Ascending aorta (tissue), 2 donors: ENCODE measurements at regions not wholly inside any gene's neighbourhood (a gene's known extent, or its start where the extent isn't known, plus 50 kb on each side); places are given as distances from the start of the nearest gene placed in this dataset.
A peak's percentile ranks its signal among the peaks of the same experiment; 100 is the strongest.

Source experiments
- DNase-seq, 2 donors: peaks; one replicate each; pipeline ENCODE4 v3.0.0-alpha.2; 2019; ENCODE audit warnings: low spot score in 2 of 2
- H3K27ac ChIP-seq, 2 donors: fragments of 200-600 bp; sonication (generic); one replicate each; pipeline ENCODE4 v1.5.1; 2016 to 2017; ENCODE audit warnings: mild to moderate bottlenecking in 1 of 2
- H3K27me3 ChIP-seq: fragments of 200-600 bp; sonication (generic); one replicate; pipeline ENCODE4 v1.5.1; 2017
- H3K36me3 ChIP-seq, 2 donors: fragments of 200-600 bp; sonication (generic); one replicate each; pipeline ENCODE4 v1.5.1; 2016
- H3K4me1 ChIP-seq, 2 donors: fragments of 200-600 bp; sonication (generic); one replicate each; pipeline ENCODE4 v1.5.1; 2016 to 2017; ENCODE audit warnings: mild to moderate bottlenecking in 1 of 2
- H3K4me3 ChIP-seq, 2 donors: fragments of 200-600 bp; sonication (generic); one replicate each; pipeline ENCODE4 v1.5.1; 2016 to 2017; ENCODE audit warnings: mild to moderate bottlenecking in 1 of 2
- H3K9me3 ChIP-seq, 2 donors: fragments of 200-600 bp; sonication (generic); one replicate each; pipeline ENCODE4 v1.5.1; 2016
- intact Hi-C: fragments of 100-400 bp; cut with DNase I; formaldehyde crosslinking; loops from one replicate; pipeline ENCODE4 v1.15.1; 2023
- TF ChIP-seq, protein P1 (sequence below), 3 experiments: fragments of 200-600 bp in 2 of 3; fragments of 450-650 bp in 1 of 3; sonication (generic) in 2 of 3; IDR thresholded peaks; one replicate each; pipeline ENCODE4 v1.5.1; 2016 to 2019; ENCODE audit warnings: antibody characterized with exemption in 3 of 3, mild to moderate bottlenecking in 1 of 3, moderate library complexity in 1 of 3

- intact Hi-C loops = no loop called here
- no peaks in the 10 kb centered on the region for H3K9me3 ChIP-seq
- no peak for DNase-seq
- H3K4me1 ChIP-seq = peaks cover 0 to 3% of the 10 kb centered on the region in 2 donors
- H3K27me3 ChIP-seq = no peaks in the 10 kb centered on the region
- H3K36me3 ChIP-seq = no peaks in the 10 kb centered on the region
- peak overlapping the region in 1 of 2 donors; percentile 15 for H3K27ac ChIP-seq
- TF ChIP-seq, protein P1, sequence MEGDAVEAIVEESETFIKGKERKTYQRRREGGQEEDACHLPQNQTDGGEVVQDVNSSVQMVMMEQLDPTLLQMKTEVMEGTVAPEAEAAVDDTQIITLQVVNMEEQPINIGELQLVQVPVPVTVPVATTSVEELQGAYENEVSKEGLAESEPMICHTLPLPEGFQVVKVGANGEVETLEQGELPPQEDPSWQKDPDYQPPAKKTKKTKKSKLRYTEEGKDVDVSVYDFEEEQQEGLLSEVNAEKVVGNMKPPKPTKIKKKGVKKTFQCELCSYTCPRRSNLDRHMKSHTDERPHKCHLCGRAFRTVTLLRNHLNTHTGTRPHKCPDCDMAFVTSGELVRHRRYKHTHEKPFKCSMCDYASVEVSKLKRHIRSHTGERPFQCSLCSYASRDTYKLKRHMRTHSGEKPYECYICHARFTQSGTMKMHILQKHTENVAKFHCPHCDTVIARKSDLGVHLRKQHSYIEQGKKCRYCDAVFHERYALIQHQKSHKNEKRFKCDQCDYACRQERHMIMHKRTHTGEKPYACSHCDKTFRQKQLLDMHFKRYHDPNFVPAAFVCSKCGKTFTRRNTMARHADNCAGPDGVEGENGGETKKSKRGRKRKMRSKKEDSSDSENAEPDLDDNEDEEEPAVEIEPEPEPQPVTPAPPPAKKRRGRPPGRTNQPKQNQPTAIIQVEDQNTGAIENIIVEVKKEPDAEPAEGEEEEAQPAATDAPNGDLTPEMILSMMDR (IDR thresholded peaks at IDR 0.05) = peak in 2 of 3 experiments; percentile 7 to 43
- peak overlapping the region in 1 of 2 donors; percentile 57 for H3K4me3 ChIP-seq
Measured at GRCh38 chr6:168132531-168133167, 53.6 kb upstream of the FRMD1 start.

DNA sequence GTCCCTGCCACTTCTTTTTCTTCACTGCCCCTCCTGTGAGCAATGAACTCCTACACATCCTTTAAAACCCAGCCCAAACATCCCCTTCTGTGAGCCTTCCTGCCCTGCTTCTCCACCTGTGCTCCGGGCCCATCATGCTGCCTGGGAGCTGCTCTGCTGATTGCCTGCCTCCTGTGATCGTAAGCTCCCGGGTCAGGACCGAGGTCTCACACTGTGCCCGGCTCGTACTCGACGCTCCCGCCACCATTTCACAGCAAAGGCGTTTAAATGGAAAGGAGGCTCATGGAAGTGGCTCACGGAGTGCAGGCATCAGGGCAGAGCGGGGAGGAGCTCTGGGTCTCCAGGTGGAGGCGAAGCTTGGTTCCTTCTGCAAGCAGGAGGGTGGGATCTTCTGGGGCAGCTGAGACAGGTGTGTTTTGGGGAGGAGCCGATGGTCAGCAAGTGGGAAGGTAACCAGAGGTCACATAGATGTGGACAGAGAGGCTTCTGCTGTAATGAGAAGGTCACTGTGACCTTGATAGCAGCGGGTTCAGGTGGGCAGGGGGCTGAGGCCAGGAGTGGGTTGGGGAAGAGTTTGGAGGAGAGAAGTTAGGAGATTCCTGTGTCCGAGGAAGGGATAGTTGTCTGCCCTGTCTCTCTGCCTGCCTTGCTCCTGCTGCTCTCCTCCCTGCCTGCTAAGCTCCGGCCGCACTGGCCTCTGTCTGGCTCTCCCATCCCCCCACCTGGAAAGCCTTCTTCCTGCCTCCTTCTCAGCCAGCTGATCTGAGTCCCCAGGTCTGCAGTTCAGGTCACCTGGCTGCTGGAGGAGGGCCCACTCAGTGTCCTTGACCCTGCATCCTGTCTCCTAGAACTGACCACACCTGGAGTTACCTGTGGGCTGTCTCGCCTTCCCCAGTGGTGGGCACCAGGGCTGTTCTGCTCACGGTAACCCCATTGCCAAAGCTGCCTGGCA lies 52.7 kb upstream of the FRMD1 start:
- Histone ChIP-seq H3K27me3 (no peaks in the 10 kb centered on the region), H3K36me3 (no peaks in the 10 kb centered on the region), H3K4me1 (peaks cover 0 to 3% of the 10 kb centered on the region in 2 donors), H3K27ac (no peak overlapping the region), H3K4me3 (peak overlapping the region in 1 of 2 donors; percentile 57), H3K9me3 (no peaks in the 10 kb centered on the region)
- intact Hi-C loops = no loop called here
- TF ChIP-seq, protein P1 (IDR thresholded peaks at IDR 0.05) = no peak
- no peak for DNase-seq

DNA sequence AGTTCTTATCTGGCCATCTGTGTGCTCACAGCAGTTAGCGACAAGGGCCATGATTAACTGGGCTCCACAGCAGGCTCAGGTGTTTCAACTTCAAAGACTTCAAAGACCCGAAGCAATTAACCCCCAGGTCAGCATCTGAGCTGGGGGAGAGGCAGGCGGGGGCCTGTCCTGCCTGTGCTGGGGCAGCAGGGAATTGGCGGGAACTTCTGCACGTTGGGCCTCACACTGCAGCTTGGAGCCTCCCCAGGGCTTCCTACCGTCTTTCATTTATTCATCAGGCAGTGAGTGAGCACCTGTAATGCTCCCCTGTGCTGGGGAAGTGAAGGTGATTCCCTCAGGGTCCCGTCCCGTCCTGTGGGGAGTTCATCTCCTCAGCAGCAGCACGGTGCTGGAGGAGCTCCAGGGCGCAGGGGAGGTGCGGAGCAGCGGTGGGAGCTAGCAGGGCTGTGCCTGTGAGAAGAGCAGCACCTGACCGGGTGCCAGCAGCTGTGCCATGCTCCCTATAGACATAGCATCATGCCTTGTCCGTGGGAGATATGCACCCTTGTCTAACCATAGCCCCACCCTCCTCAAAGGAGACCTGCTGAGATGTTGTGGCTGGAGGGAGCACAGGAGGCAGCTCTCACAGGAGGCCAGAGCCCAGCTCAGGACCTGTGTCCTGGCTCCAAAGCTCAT lies 51.8 kb upstream of the FRMD1 start:
- DNase-seq = no peak
- no peaks in the 10 kb centered on the region for H3K27me3 ChIP-seq
- intact Hi-C loops = no loop called here

GRCh38 chr6:168130168-168130696 lies 51.2 kb upstream of the FRMD1 start:
- intact Hi-C loops = no loop called here
- Histone ChIP-seq H3K4me1 (peaks cover 0 to 3% of the 10 kb centered on the region in 2 donors), H3K36me3 (no peaks in the 10 kb centered on the region), H3K4me3 (no peak overlapping the region), H3K9me3 (no peaks in the 10 kb centered on the region), H3K27ac (no peak overlapping the region), H3K27me3 (no peaks in the 10 kb centered on the region)
- TF ChIP-seq, protein P1 (IDR thresholded peaks at IDR 0.05) = no peak
- DNase-seq = no peak

More for the DNA sequence above, 51.8 kb upstream of the FRMD1 start:
- Histone ChIP-seq H3K4me1 (peaks cover 0 to 3% of the 10 kb centered on the region in 2 donors), H3K9me3 (no peaks in the 10 kb centered on the region), H3K36me3 (no peaks in the 10 kb centered on the region), H3K27ac (no peak overlapping the region), H3K4me3 (no peak overlapping the region)
- TF ChIP-seq, protein P1 (IDR thresholded peaks at IDR 0.05) = no peak
